CD4-positive, alpha-beta T cell (primary cell): ENCODE measurements at regions not wholly inside any gene's neighbourhood (a gene's known extent, or its start where the extent isn't known, plus 50 kb on each side); places are given as distances from the start of the nearest gene placed in this dataset.

ENCODE experiments used
- ATAC-seq: fragments of 200-7000 bp; cut with Tn5 transposase; one replicate; pipeline ENCODE4 v1.10.0; 2022; ENCODE audit warnings: mild to moderate bottlenecking; ENCODE audit not compliant: poor library complexity
- CTCF ChIA-PET: fragments of 350-600 bp; sonication (Branson Sonifier 250); formaldehyde crosslinking; loops from one replicate; lab custom pipeline; 2021; ENCODE audit warnings: antibody characterized with exemption, inconsistent platforms; lab: Charles Lee
- POLR2A ChIA-PET: fragments of 350-600 bp; sonication (Branson Sonifier 250); formaldehyde crosslinking; loops from one replicate; lab custom pipeline; 2021; ENCODE audit warnings: antibody characterized with exemption, inconsistent platforms; lab: Charles Lee
- DNase-seq, 14 experiments: peaks; one replicate each; pipeline ENCODE4 v3.0.0-alpha.2; 2013 to 2020; ENCODE audit warnings: mixed read lengths in 2 of 14
- H3K27ac ChIP-seq, 2 donors: one replicate each; pipeline versions ENCODE4 v1.5.1 to v1.7.0; 2013; ENCODE audit warnings: low read length in 2 of 2, low read depth in 1 of 2, mild to moderate bottlenecking in 1 of 2
- H3K27me3 ChIP-seq, 2 experiments: 1 replicate in 1 of 2; 2 replicates in 1 of 2; pipeline versions ENCODE4 v1.6.1 to v1.7.0; 2013; ENCODE audit warnings: low read length in 2 of 2, control low read depth in 1 of 2, mild to moderate bottlenecking in 1 of 2, moderate library complexity in 1 of 2; ENCODE audit not compliant: insufficient read depth in 2 of 2, control insufficient read depth in 1 of 2
- H3K36me3 ChIP-seq: one replicate; pipeline ENCODE4 v1.6.1; 2013; ENCODE audit warnings: low read length, control low read depth; ENCODE audit not compliant: insufficient read depth
- H3K4me1 ChIP-seq: one replicate; pipeline ENCODE4 v1.6.1; 2013; ENCODE audit warnings: low read length, control low read depth; ENCODE audit not compliant: insufficient read depth
- H3K4me3 ChIP-seq: one replicate; pipeline ENCODE4 v1.5.1; 2013; ENCODE audit warnings: mild to moderate bottlenecking, low read length, moderate library complexity
- H3K9me3 ChIP-seq, 2 experiments: 1 replicate in 1 of 2; 2 replicates in 1 of 2; pipeline versions ENCODE4 v1.6.1 to v1.7.0; 2013; ENCODE audit warnings: low read length in 2 of 2, mild to moderate bottlenecking in 2 of 2, control low read depth in 1 of 2, moderate library complexity in 1 of 2; ENCODE audit not compliant: control insufficient read depth in 1 of 2, insufficient read depth in 1 of 2
- H3K27ac Mint-ChIP-seq: one replicate; pipeline ENCODE4 v1.8.0; 2020; ENCODE audit warnings: mixed read lengths
- H3K27me3 Mint-ChIP-seq: one replicate; pipeline ENCODE4 v1.8.0; 2021; ENCODE audit warnings: mixed read lengths
- H3K36me3 Mint-ChIP-seq: one replicate; pipeline ENCODE4 v1.8.0; 2021; ENCODE audit warnings: low read depth, mixed read lengths
- H3K4me1 Mint-ChIP-seq: one replicate; pipeline ENCODE4 v1.8.0; 2021; ENCODE audit warnings: low read depth, mixed read lengths
- H3K4me3 Mint-ChIP-seq: one replicate; pipeline ENCODE4 v1.8.0; 2020; ENCODE audit warnings: mild to moderate bottlenecking, mixed read lengths
- H3K9me3 Mint-ChIP-seq: one replicate; pipeline ENCODE4 v1.8.0; 2020; ENCODE audit warnings: mixed read lengths
- intact Hi-C, 2 experiments: fragments of 100-400 bp; cut with DNase I in 1 of 2; cut with micrococcal nuclease in 1 of 2; formaldehyde crosslinking; loops; one replicate each; pipeline versions ENCODE4 v1.15.1 to v1.9.0; 2023 to 2025; cut with DNase I, micrococcal nuclease
- TF ChIP-seq, protein P1 (sequence below): fragments of 200-600 bp; IDR thresholded peaks from one replicate; pipeline ENCODE4 v1.8.0; 2022; ENCODE audit warnings: antibody characterized with exemption, mild to moderate bottlenecking

- intact Hi-C loops: no loop called here
- ChIA-PET POLR2A (no interaction called here), CTCF (no interaction called here)
- no peaks in the 10 kb centered on the region for H3K4me1 Mint-ChIP-seq
- no peak overlapping the region for H3K27ac Mint-ChIP-seq
- H3K9me3 Mint-ChIP-seq: no peaks in the 10 kb centered on the region
- TF ChIP-seq, protein P1, sequence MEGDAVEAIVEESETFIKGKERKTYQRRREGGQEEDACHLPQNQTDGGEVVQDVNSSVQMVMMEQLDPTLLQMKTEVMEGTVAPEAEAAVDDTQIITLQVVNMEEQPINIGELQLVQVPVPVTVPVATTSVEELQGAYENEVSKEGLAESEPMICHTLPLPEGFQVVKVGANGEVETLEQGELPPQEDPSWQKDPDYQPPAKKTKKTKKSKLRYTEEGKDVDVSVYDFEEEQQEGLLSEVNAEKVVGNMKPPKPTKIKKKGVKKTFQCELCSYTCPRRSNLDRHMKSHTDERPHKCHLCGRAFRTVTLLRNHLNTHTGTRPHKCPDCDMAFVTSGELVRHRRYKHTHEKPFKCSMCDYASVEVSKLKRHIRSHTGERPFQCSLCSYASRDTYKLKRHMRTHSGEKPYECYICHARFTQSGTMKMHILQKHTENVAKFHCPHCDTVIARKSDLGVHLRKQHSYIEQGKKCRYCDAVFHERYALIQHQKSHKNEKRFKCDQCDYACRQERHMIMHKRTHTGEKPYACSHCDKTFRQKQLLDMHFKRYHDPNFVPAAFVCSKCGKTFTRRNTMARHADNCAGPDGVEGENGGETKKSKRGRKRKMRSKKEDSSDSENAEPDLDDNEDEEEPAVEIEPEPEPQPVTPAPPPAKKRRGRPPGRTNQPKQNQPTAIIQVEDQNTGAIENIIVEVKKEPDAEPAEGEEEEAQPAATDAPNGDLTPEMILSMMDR: no peak
- no peak for DNase-seq
- H3K36me3 Mint-ChIP-seq: no peaks in the 10 kb centered on the region
- no peak overlapping the region for H3K4me3 Mint-ChIP-seq
- H3K4me1 ChIP-seq: no peaks in the 10 kb centered on the region
- no peaks in the 10 kb centered on the region for H3K36me3 ChIP-seq
- peaks cover 5% of the 10 kb centered on the region for H3K27me3 Mint-ChIP-seq
- no peaks in the 10 kb centered on the region for H3K27me3 ChIP-seq
- no peak overlapping the region for H3K4me3 ChIP-seq
- H3K27ac ChIP-seq: no peak overlapping the region
- H3K9me3 ChIP-seq: no peaks in the 10 kb centered on the region
- no peak for ATAC-seq
Observed at GRCh38 chr3:110533089-110533488, 538.5 kb upstream of the NECTIN3 start.

DNA sequence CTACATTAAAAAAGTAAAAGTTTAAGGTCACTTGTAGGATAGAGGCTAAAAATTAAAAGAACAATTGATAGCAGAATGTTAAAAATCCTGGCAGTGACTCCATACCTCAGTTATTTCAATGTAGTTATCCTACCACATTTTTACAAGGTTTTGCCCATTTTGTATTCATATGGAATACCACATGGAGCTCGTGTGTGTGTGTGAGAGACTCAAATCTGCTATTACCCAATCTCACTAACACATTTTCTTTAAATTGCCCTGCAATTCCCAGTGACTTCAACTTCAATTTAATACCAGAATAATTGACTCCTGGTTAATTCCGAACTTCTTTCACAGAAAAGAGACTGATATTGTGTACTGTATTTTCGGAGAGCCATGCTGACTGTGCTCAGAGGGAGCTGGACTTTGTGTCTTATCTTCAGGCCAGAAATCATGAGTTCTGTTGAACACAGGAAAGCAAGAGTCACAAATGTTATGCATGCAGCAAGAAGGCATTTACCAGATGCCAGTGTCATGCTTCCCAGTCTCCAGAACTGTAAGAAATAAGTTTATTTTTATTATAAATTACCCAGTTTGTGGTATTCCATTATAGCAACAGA, 529.0 kb upstream of the NECTIN3 start:
- H3K9me3 Mint-ChIP-seq: no peaks in the 10 kb centered on the region
- H3K36me3 ChIP-seq: no peaks in the 10 kb centered on the region
- no peak overlapping the region for H3K27ac Mint-ChIP-seq
- ChIA-PET POLR2A (no interaction called here), CTCF (no interaction called here)
- no peaks in the 10 kb centered on the region for H3K4me1 Mint-ChIP-seq
- no peak overlapping the region for H3K4me3 Mint-ChIP-seq
- no peaks in the 10 kb centered on the region for H3K27me3 ChIP-seq
- ATAC-seq: no peak
- no peaks in the 10 kb centered on the region for H3K9me3 ChIP-seq
- intact Hi-C loops: no loop called here
- no peak overlapping the region for H3K27ac ChIP-seq
- TF ChIP-seq, protein P1: no peak
- no peaks in the 10 kb centered on the region for H3K36me3 Mint-ChIP-seq
- no peaks in the 10 kb centered on the region for H3K27me3 Mint-ChIP-seq
- no peak for DNase-seq
- no peak overlapping the region for H3K4me3 ChIP-seq
- H3K4me1 ChIP-seq: no peaks in the 10 kb centered on the region

DNA sequence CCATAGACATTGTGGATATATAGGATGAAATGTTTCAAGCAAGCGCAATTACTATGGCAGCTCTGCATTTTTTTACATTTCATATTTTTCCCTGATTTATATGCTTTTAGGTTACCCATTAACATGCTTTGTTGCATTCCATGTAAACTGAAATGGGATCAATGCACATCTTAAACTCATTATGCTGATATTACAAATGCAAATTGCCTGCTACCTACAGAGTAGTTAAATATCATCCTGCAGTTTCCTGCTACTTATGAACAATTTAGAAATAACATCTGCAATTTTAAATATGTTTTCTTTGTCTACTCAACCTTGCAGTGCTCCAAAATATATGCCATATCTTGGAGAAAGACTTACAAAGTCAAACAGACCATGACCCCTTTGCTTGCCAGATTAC, 526.9 kb upstream of the NECTIN3 start:
- Mint-ChIP-seq H3K27me3 (no peaks in the 10 kb centered on the region), H3K27ac (no peak overlapping the region), H3K36me3 (no peaks in the 10 kb centered on the region), H3K9me3 (no peaks in the 10 kb centered on the region), H3K4me3 (no peak overlapping the region), H3K4me1 (no peaks in the 10 kb centered on the region)
- H3K4me3 ChIP-seq: no peak overlapping the region
- no peak for DNase-seq
- ATAC-seq: no peak
- H3K9me3 ChIP-seq: no peaks in the 10 kb centered on the region
- CTCF ChIA-PET: no interaction called here
- H3K36me3 ChIP-seq: no peaks in the 10 kb centered on the region
- no peak overlapping the region for H3K27ac ChIP-seq
- TF ChIP-seq, protein P1: no peak
- no peaks in the 10 kb centered on the region for H3K4me1 ChIP-seq
- POLR2A ChIA-PET: no interaction called here
- no peaks in the 10 kb centered on the region for H3K27me3 ChIP-seq
- intact Hi-C loops: no loop called here
